ENCODE measurements at regions not wholly inside any gene's neighbourhood (a gene's known extent, or its start where the extent isn't known, plus 50 kb on each side); places are given as distances from the start of the nearest gene placed in this dataset.

GRCh38 chr3:24646790-24647189 is 152.1 kb upstream of the THRB start:
- TF ChIP-seq CTCF (IDR thresholded peaks at IDR 0.05; ENCODE audit: extremely low read depth in 1 of 2, insufficient read depth in 1 of 2, low read depth in 1 of 2, low read length in 2 of 2) (no peak), POLR2AphosphoS5 (IDR thresholded peaks at IDR 0.05; ENCODE audit: insufficient read depth, low read depth, low read length) (no peak), EZH2 (IDR thresholded peaks at IDR 0.05; ENCODE audit: borderline replicate concordance, low read depth, low read length, severe bottlenecking) (no peak), POLR2A (IDR thresholded peaks at IDR 0.05; ENCODE audit: low read depth, low read length) (no peak), MAX (IDR thresholded peaks at IDR 0.05; ENCODE audit: insufficient read depth, insufficient read length) (no peak), GATA2 (IDR thresholded peaks at IDR 0.05; ENCODE audit: insufficient read depth, insufficient read length, low read depth, low read length) (no peak)

Measured in endothelial cell of umbilical vein (primary cell).